Glomerular endothelial cell (primary cell): ENCODE measurements at regions not wholly inside any gene's neighbourhood (a gene's known extent, or its start where the extent isn't known, plus 50 kb on each side); places are given as distances from the start of the nearest gene placed in this dataset.

Experiments
- DNase-seq: peaks from one replicate; pipeline ENCODE4 v3.0.0-alpha.2; 2011; ENCODE audit warnings: low read depth, low spot score; ENCODE audit errors: extremely low read depth

- DNase-seq = no peak
These were observed 423.6 kb upstream of the CDH11 start for GRCh38 chr16:65545413-65545956.

DNA sequence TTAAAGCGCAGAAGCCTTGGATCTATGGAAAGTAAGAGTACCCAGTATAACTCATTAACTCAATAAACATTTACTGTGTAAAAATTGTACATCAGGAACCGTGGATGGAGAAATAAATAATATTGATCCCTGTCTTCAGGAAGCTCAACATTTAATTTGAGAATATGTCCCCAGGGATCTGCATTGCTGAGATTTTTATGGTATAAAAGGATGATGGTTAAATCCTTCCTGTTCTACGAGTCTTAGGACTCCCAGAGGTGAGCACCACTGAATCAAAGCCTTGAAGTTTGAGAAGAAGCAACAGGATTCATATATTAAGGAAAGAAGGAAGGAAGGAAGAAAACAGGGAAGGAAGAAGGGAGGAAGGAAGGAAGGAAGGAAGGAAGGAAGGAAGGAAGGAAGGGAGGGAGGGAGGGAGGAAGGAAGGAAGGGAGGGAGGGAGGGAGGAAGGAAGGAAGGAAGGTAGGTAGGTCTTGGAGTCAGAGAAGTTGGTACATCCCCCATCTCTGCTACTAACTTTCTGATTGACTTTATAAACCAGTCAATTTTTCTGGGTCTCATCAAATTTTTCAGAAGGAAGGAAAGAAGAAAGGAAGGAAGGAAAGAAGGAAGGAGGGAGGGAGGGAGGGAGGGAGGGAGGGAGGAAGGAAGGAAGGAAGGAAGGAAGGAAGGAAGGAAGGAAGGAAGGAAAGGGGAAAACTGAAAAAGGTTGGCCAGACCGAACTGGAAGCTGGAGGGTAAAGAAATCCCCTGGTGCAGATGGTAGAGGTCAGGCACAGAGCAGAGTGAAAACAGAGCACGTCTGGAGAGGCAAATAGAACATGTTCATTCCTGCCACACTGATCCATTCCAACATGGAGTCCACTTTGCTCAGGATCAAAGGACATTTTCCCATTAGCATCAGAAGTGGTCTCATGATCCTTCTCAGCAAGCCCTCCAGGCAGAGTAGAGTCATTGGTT, 422.2 kb upstream of the CDH11 start:
- no peak for DNase-seq

- no peak for DNase-seq
These were observed 419.8 kb upstream of the CDH11 start for GRCh38 chr16:65541646-65542045.

DNA sequence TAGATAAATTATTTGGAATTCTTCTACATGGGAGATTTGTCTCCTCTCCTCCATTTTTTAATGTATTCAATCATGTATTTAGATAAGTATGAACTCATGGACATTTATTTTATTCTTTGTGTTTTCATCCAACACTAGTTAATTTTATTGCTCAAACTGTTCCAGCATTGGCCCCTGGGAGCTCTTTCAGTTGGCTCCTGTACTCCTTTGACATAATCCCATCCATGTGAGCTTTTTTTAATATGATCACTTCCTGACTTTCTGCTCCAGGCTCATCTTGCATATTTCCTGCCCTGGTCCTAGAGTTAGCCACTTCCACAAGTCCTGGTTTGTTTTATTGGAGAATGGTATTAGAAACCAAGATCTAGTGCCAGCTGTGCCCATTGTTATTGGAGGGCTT, 419.0 kb upstream of the CDH11 start:
- no peak for DNase-seq

DNA sequence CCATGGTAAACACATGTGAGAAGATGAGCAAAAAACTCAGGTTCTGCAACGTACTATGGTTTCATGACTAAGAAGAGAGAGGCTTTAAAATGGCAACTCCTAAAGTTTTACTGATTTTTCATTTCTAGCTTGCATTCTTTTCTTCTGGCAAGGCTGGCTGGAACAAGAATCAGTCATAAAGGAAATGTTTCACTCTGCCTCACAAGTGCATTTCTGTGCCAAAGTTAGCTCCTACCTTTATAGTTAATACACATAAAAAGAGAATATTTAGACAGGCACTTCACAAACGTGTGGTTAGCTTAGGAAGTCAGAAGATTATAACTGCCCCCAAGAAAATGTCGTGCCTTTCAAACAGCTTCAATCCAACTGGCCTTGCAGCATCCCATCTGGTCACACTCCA, 417.1 kb upstream of the CDH11 start:
- no peak for DNase-seq

DNA sequence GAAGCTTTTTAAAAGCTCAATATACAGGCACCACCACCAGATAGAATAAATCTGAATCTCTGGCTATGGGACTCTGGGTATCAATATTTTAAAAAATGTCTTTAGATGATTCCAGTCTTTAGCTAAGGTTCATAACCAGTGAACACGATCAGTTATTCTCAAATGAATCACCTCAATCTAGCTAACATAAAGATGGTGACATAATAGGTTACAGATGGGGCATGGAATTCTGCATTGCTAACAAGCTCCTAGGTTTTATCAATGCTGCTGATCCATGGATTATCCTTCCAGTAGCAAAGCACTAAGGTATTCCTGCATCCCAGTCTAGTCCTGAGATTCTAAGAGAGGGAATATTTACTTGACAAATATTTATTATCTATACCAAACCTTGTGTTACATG, 415.5 kb upstream of the CDH11 start:
- no peak for DNase-seq

GRCh38 chr16:65534121-65534528, 412.3 kb upstream of the CDH11 start:
- no peak for DNase-seq

DNA sequence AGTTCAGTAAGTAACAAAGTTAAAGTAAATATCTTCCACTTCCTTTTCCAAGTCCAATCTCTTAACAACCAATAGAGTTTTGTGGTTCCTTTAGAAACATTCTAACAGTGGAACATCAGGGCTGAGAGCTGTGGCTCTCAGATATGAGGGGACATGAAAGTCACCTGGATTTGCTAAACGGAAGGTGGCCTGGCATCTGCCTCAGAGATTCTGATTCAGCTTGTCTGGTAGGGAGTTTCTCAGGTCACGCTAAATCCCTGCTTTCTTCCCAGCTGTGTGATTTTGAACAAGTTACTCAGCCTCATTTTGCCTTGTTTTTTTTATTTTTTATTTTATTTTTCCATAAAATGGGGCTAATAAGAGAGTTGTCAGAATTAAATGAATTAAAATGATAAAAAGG, 411.0 kb upstream of the CDH11 start:
- no peak for DNase-seq

GRCh38 chr16:65532258-65532657, 410.4 kb upstream of the CDH11 start:
- DNase-seq = no peak

- DNase-seq = no peak
These were observed 409.6 kb upstream of the CDH11 start for GRCh38 chr16:65531475-65531874.

- DNase-seq = no peak
These were observed 403.8 kb upstream of the CDH11 start for GRCh38 chr16:65525707-65526106.

DNA sequence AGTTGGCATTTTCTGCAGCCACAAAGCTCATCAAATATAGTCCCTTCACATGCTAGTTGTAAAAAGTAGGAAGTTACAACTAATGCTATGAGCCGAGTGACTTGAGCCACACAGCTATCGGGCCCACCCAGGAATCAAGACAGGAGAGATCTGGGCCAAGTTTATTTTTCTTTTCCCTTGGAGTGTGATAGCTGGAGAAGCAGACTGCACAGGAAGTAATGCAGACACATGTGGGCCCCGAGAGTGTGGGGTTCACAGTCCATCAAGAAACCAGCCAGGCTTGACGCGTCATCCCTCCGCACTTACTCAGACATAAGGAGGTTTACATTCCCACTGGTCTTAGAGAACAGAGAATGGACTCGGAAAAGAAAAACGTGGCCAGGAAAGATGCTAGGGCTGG, 403.1 kb upstream of the CDH11 start:
- no peak for DNase-seq

GRCh38 chr16:65524231-65524630, 402.4 kb upstream of the CDH11 start:
- no peak for DNase-seq

DNA sequence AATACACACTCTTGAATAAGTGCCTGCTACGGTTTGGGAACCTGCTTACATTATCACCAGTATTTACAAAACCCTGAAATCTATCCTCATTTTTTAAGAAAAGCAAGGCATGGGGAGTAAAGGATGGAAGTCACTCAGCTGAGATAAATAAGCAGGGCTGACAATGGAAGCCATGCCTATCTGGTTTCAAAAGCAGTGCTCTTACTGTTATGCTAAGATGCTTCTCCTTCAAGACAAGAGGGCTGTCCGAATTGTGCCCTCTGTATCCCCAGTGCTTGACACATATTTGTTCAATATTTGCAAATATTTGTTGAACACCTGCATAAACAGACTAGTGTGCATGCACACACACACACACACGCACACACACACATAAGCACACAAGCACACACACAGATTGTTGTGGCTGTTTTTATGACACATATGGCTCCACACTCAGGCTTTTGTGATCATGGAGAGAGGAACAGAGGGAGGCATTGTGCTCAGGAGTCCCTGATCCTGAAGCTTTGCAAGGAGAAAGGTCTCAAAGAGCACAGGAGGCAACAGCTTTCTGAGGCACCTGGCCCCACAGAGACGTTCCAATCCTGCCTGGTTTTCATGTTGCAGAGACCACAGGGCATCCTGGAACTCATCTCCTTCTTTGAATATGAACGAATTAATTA, 401.6 kb upstream of the CDH11 start:
- DNase-seq = no peak

GRCh38 chr16:65522412-65522811, 400.5 kb upstream of the CDH11 start:
- no peak for DNase-seq

GRCh38 chr16:65521633-65522328, 399.9 kb upstream of the CDH11 start:
- DNase-seq = no peak

DNA sequence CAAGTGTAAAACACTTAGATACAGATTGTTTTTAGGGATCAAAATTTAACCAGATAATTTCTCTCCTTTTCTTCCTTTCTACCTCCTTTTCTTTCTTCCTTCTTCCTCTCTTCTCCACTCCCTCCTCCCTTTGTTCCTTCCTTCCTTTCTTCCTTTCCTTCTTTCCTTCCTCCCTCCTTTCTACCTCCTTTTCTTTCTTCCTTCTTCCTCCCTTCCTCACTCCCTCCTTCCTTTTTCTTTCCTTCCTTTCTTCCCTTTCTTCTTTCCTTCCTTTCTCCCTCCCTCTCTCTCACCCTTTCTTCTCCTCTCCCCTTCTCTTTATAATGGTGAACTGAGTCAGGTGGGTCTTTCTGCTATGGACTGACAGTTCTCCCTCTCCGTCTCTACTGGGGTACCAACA, 397.5 kb upstream of the CDH11 start:
- no peak for DNase-seq

- DNase-seq = no peak
These were observed 393.3 kb upstream of the CDH11 start for GRCh38 chr16:65515193-65515592.

GRCh38 chr16:65510850-65511249, 389.0 kb upstream of the CDH11 start:
- DNase-seq = no peak

GRCh38 chr16:65510241-65510640, 388.4 kb upstream of the CDH11 start:
- DNase-seq = no peak

DNA sequence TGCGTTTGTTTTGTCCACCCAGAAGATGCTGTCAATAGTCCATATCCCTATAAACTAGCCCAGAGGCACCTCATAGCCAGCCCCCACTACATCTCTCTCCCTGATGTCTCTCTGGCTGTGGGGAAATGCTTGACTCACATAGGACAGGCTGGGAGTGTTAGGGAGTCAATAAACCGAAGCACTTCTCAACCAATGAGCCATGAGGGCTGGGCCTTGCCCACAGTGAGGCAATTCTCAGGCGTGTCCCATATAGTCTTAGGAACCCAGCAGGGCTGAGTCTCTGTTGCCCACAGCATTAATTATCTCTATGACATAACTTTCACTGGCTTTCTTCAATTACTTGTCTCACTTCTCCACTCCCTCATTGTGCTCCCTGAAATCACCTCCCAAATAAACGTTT, 387.3 kb upstream of the CDH11 start:
- no peak for DNase-seq
